A673 (cell line): ENCODE measurements at regions not wholly inside any gene's neighbourhood (a gene's known extent, or its start where the extent isn't known, plus 50 kb on each side); places are given as distances from the start of the nearest gene placed in this dataset.

Source experiments
- BruUV-seq: library from RNA; stranded (reverse); fragments of 400-500 nt; replicated peaks from 2 replicates; lab custom pipeline; 2021; lab: Mats Ljungman, UMichigan
- CTCF ChIA-PET: fragments of 300-600 bp; sonication (Branson Sonifier 250); formaldehyde crosslinking; loops from one replicate; lab custom pipeline; 2022; ENCODE audit warnings: antibody characterized with exemption; lab: Charles Lee
- POLR2A ChIA-PET: fragments of 300-600 bp; sonication (Branson Sonifier 250); formaldehyde crosslinking; loops from one replicate; lab custom pipeline; 2022; ENCODE audit warnings: antibody characterized with exemption; ENCODE audit not compliant: low non-redundant PET; lab: Charles Lee
- DNase-seq: peaks from one replicate; pipeline ENCODE4 v3.0.0-alpha.2; 2015; ENCODE audit warnings: low spot score
- H3K27ac ChIP-seq: fragments of 200-600 bp; sonication (generic); 2 replicates; pipeline ENCODE4 v1.5.1; 2016; ENCODE audit warnings: mixed run types, low read depth, mild to moderate bottlenecking, mixed read lengths, antibody characterized with exemption, low read length; ENCODE audit not compliant: poor library complexity, severe bottlenecking
- H3K27me3 ChIP-seq: fragments of 200-600 bp; sonication (generic); replicated peaks from 2 replicates; pipeline ENCODE4 v1.6.1; 2017; ENCODE audit warnings: mixed run types, low read depth, mild to moderate bottlenecking, mixed read lengths, antibody characterized with exemption, low read length; ENCODE audit not compliant: insufficient read depth, poor library complexity
- H3K36me3 ChIP-seq: fragments of 200-600 bp; sonication (generic); 2 replicates; pipeline ENCODE4 v1.6.1; 2016; ENCODE audit warnings: mixed run types, mild to moderate bottlenecking, mixed read lengths, antibody characterized with exemption, low read length; ENCODE audit not compliant: insufficient read depth, poor library complexity, severe bottlenecking
- H3K4me1 ChIP-seq: fragments of 200-600 bp; sonication (generic); 2 replicates; pipeline ENCODE4 v1.6.1; 2017; ENCODE audit warnings: mixed run types, mild to moderate bottlenecking, mixed read lengths, antibody characterized with exemption, low read length; ENCODE audit not compliant: insufficient read depth, poor library complexity, severe bottlenecking
- H3K4me3 ChIP-seq: fragments of 200-600 bp; sonication (generic); 2 replicates; pipeline ENCODE4 v1.5.1; 2016; ENCODE audit warnings: low read depth, mixed run types, mild to moderate bottlenecking, mixed read lengths, low read length; ENCODE audit not compliant: poor library complexity, severe bottlenecking
- H3K9me3 ChIP-seq: fragments of 200-600 bp; sonication (generic); 2 replicates; pipeline ENCODE4 v1.6.1; 2016; ENCODE audit warnings: mixed run types, low read depth, mild to moderate bottlenecking, mixed read lengths, antibody characterized with exemption, low read length; ENCODE audit not compliant: poor library complexity, severe bottlenecking
- EZH2 ChIP-seq: fragments of 200-600 bp; sonication (generic); IDR thresholded peaks from 2 replicates; pipeline ENCODE4 v1.6.1; 2017; ENCODE audit warnings: borderline replicate concordance, low read depth, mild to moderate bottlenecking, mixed read lengths, antibody characterized with exemption, low read length; ENCODE audit not compliant: poor library complexity, severe bottlenecking
- intact Hi-C: fragments of 100-400 bp; cut with micrococcal nuclease; formaldehyde crosslinking; loops from one replicate; pipeline ENCODE4 v1.10.0; 2022; ENCODE audit not compliant: unreplicated experiment
- TF ChIP-seq, protein P1 (sequence below): fragments of 300-800, 200-600 bp; sonication (generic); conservative IDR thresholded peaks from 2 replicates; pipeline ENCODE4 v1.5.1; 2017; ENCODE audit warnings: low read depth, mild to moderate bottlenecking, antibody characterized with exemption, low read length, moderate library complexity, mixed read lengths

DNA sequence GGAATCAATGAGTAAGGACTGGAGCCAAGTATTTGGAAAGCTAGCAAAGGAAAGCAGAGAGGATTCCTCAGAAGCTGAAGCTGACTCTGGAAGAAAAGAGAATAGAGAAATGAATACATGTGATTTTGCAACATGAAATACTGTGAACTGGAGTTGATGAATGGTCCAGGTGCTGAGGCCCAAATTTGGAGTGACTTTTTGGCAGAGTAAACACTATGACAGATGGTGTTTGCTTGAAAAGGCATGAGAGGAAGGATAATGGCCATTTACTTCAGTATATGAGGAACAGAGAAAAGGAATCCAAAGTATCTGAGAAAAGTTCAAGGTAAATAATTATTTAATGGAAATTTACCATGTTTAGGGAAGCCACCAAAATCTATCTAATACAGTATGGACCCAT, 236.7 kb downstream of the SLITRK2 start:
- ChIA-PET POLR2A (no interaction called here), CTCF (no interaction called here)
- intact Hi-C loops = no loop called here

DNA sequence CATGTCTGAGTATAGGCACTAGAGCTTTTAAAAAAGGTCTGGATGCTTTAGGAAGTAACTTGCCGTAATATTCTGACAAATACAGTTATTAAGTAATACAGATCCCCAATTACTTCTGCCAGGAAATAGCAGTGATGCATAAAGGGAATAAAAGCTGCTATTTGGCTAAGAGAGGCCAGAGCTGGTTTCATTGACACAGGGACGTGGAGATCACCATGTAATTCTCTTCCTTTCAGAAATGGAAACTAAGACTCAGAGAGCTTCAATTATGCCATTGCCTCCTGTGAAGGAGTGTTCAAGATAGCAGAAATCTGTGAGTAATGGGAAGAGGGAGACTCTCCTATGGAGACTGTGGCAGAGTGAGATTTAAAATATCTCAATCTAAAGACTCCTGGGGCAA, 238.1 kb downstream of the SLITRK2 start:
- no peaks in the 10 kb centered on the region for H3K4me1 ChIP-seq
- TF ChIP-seq, protein P1, sequence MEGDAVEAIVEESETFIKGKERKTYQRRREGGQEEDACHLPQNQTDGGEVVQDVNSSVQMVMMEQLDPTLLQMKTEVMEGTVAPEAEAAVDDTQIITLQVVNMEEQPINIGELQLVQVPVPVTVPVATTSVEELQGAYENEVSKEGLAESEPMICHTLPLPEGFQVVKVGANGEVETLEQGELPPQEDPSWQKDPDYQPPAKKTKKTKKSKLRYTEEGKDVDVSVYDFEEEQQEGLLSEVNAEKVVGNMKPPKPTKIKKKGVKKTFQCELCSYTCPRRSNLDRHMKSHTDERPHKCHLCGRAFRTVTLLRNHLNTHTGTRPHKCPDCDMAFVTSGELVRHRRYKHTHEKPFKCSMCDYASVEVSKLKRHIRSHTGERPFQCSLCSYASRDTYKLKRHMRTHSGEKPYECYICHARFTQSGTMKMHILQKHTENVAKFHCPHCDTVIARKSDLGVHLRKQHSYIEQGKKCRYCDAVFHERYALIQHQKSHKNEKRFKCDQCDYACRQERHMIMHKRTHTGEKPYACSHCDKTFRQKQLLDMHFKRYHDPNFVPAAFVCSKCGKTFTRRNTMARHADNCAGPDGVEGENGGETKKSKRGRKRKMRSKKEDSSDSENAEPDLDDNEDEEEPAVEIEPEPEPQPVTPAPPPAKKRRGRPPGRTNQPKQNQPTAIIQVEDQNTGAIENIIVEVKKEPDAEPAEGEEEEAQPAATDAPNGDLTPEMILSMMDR = no peak
- no peak for TF ChIP-seq EZH2
- no peak overlapping the region for H3K27ac ChIP-seq
- no peak for DNase-seq
- BruUV-seq = no TSS peak
- H3K27me3 ChIP-seq = no peaks in the 10 kb centered on the region
- H3K4me3 ChIP-seq = no peak overlapping the region
- no peaks in the 10 kb centered on the region for H3K36me3 ChIP-seq
- POLR2A ChIA-PET = no interaction called here
- H3K9me3 ChIP-seq = peaks cover 18% of the 10 kb centered on the region
- intact Hi-C loops = no loop called here
- CTCF ChIA-PET = no interaction called here

More for the DNA sequence above, 236.7 kb downstream of the SLITRK2 start:
- BruUV-seq = no TSS peak
- DNase-seq = no peak
- H3K27me3 ChIP-seq = no peaks in the 10 kb centered on the region
- no peaks in the 10 kb centered on the region for H3K36me3 ChIP-seq
- H3K4me3 ChIP-seq = no peak overlapping the region
- H3K9me3 ChIP-seq = peaks cover 18% of the 10 kb centered on the region
- H3K27ac ChIP-seq = no peak overlapping the region
- H3K4me1 ChIP-seq = no peaks in the 10 kb centered on the region
- TF ChIP-seq, protein P1 = no peak
- TF ChIP-seq EZH2 = no peak

DNA sequence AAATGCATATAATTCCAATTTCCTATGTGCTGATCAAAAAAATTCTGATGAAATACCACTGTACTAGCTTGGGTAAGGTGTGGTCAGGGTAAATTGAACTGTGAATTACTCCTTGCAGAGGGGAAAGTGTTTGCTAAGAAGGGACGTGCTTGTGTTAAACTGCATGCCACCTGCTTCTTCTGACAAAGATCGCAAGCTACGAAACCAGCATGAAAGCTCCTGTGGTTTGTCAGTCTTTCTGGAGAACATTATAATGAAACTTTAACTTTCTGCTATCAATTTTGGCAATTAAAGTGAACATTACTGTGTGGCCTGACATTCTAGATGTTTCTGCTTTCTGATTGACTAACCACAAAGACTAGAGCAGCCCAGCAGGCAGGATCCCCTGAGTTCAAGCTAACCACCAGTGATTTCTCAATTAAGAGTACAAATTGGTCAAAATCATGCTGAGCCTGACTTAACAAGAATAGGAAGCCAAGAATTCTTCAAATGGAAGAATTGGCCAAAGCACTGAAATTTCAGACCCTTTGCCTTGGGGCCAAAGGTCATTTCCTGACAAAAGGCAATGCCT, 239.0 kb downstream of the SLITRK2 start:
- POLR2A ChIA-PET = no interaction called here
- intact Hi-C loops = no loop called here
- no TSS peak for BruUV-seq

More for the DNA sequence above, 239.0 kb downstream of the SLITRK2 start:
- Histone ChIP-seq H3K4me3 (no peak overlapping the region), H3K4me1 (no peaks in the 10 kb centered on the region), H3K27me3 (no peaks in the 10 kb centered on the region), H3K27ac (no peak overlapping the region), H3K9me3 (peaks cover 18% of the 10 kb centered on the region), H3K36me3 (no peaks in the 10 kb centered on the region)
- TF ChIP-seq, protein P1 = no peak
- no peak for TF ChIP-seq EZH2
- no peak for DNase-seq
- CTCF ChIA-PET = no interaction called here
